ENCODE measurements at regions not wholly inside any gene's neighbourhood (a gene's known extent, or its start where the extent isn't known, plus 50 kb on each side); places are given as distances from the start of the nearest gene placed in this dataset.

- TF ChIP-seq CTCF (IDR thresholded peaks at IDR 0.05) (no peak), EP300 (IDR thresholded peaks at IDR 0.05) (no peak), POLR2AphosphoS5 (IDR thresholded peaks at IDR 0.05) (no peak)
These were observed 162.2 kb downstream of the LY86 start for GRCh38 chr6:6750594-6751265.
